Fibroblast of skin of abdomen (primary cell): ENCODE measurements at regions not wholly inside any gene's neighbourhood (a gene's known extent, or its start where the extent isn't known, plus 50 kb on each side); places are given as distances from the start of the nearest gene placed in this dataset.
A peak's percentile ranks its signal among the peaks of the same experiment; 100 is the strongest.
"Not testable (repeated sequence)": the region's sequence is repeated elsewhere in the genome, so short reads cannot be mapped to it uniquely, and the experiment has no call there.

Experiments used
- DNase-seq: peaks from one replicate; pipeline ENCODE4 v3.0.0-alpha.2; 2013

- no peak for DNase-seq
Measured at GRCh38 chr5:87784311-87784710, 371.6 kb upstream of the CCNH start.

GRCh38 chr5:87782916-87783315 lies 370.2 kb upstream of the CCNH start:
- DNase-seq = no peak

GRCh38 chr5:87781976-87782375 lies 369.2 kb upstream of the CCNH start:
- DNase-seq = no peak

- peak; percentile 73 for DNase-seq
Measured at GRCh38 chr5:87780831-87781760, 368.4 kb upstream of the CCNH start.

GRCh38 chr5:87778876-87779275 lies 366.1 kb upstream of the CCNH start:
- no peak for DNase-seq

GRCh38 chr5:87777877-87778276 lies 365.1 kb upstream of the CCNH start:
- no peak for DNase-seq

GRCh38 chr5:87776785-87777184 lies 364.1 kb upstream of the CCNH start:
- no peak for DNase-seq

- not testable (repeated sequence) for DNase-seq
Measured at GRCh38 chr5:87776302-87776701, 363.6 kb upstream of the CCNH start.

- no peak for DNase-seq
Measured at GRCh38 chr5:87775228-87775627, 362.5 kb upstream of the CCNH start.

- no peak for DNase-seq
Measured at GRCh38 chr5:87774804-87775203, 362.1 kb upstream of the CCNH start.

GRCh38 chr5:87770601-87771121 lies 357.9 kb upstream of the CCNH start:
- no peak for DNase-seq

GRCh38 chr5:87770016-87770570 lies 357.4 kb upstream of the CCNH start:
- DNase-seq = no peak

- DNase-seq = no peak
Measured at GRCh38 chr5:87769157-87769556, 356.4 kb upstream of the CCNH start.

- no peak for DNase-seq
Measured at GRCh38 chr5:87768190-87768589, 355.5 kb upstream of the CCNH start.

GRCh38 chr5:87765009-87765408 lies 352.3 kb upstream of the CCNH start:
- no peak for DNase-seq

- no peak for DNase-seq
Measured at GRCh38 chr5:87762631-87763030, 349.9 kb upstream of the CCNH start.

GRCh38 chr5:87756951-87757350 lies 344.2 kb upstream of the CCNH start:
- no peak for DNase-seq

GRCh38 chr5:87755360-87755759 lies 342.6 kb upstream of the CCNH start:
- DNase-seq = no peak

GRCh38 chr5:87754009-87754757 lies 341.5 kb upstream of the CCNH start:
- DNase-seq = no peak

- DNase-seq = peak; percentile 47
Measured at GRCh38 chr5:87752362-87752761, 339.6 kb upstream of the CCNH start.

GRCh38 chr5:87751824-87752223 lies 339.1 kb upstream of the CCNH start:
- no peak for DNase-seq

GRCh38 chr5:87746891-87747377 lies 334.2 kb upstream of the CCNH start:
- peak; percentile 5 for DNase-seq

- DNase-seq = no peak
Measured at GRCh38 chr5:87746341-87746740, 333.6 kb upstream of the CCNH start.
